ENCODE measurements at regions not wholly inside any gene's neighbourhood (a gene's known extent, or its start where the extent isn't known, plus 50 kb on each side); places are given as distances from the start of the nearest gene placed in this dataset.
A peak's percentile ranks its signal among the peaks of the same experiment; 100 is the strongest.

DNA sequence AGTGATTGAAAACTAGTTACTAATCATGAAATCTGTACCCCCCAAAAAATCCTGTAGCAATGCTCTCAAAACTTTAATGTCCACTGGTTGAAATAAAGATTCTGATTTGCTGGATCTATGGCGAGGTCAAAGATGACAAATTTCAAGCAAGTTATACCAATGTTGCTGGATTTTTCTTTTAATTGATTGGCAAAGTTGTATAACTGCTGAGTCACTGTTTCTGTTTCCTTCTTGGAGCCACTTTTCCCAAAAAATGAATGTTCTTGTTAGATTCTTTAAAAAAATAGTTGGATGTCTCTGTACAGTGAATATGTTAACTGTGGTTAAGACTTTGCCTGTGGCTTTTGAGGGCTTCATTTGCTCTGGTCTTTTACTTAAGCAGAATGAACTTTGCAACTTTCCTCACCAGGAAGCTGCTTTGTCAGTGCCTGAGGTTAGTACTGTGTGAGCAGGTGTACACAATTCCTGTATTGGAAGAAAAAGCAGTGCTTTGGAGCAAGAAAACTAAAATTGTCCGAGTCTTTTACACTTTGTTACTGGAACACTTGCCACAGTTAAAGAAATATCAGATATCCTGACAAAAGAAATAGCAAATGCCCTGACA lies 1211.9 kb downstream of the MRPL39 start:
- Histone ChIP-seq H2AFZ (replicated peaks; ENCODE audit: low read length, poor library complexity) (no peak overlapping the region), H3K36me3 (ENCODE audit: control insufficient read depth, insufficient read depth, low read length) (no peaks in the 10 kb centered on the region), H2AK9ac (replicated peaks; ENCODE audit: low read depth, low read length, poor library complexity) (no peak overlapping the region), H3K9me1 (ENCODE audit: insufficient read depth, low read length) (no peaks in the 10 kb centered on the region), H2BK15ac (ENCODE audit: low read depth, low read length) (no peak overlapping the region), H3K27me3 (ENCODE audit: control insufficient read depth, insufficient read depth, low read length) (no peaks in the 10 kb centered on the region), H3K18ac (ENCODE audit: low read depth, low read length) (no peak overlapping the region), H3K9me3 (ENCODE audit: control insufficient read depth, insufficient read depth, low read length) (no peaks in the 10 kb centered on the region), H4K91ac (ENCODE audit: insufficient read depth, low read depth, low read length) (no peak overlapping the region), H3K4me2 (ENCODE audit: low read depth, low read length) (no peak overlapping the region), H3K23ac (ENCODE audit: low read depth, low read length) (no peak overlapping the region), H4K5ac (ENCODE audit: low read depth, low read length) (no peak overlapping the region), H4K8ac (ENCODE audit: low read depth in 2 of 2, low read length in 2 of 2) (no peak overlapping the region), H2BK5ac (ENCODE audit: low read depth, low read length, poor library complexity, severe bottlenecking) (no peak overlapping the region), H3K4me1 (ENCODE audit: control insufficient read depth, insufficient read depth, low read length) (no peaks in the 10 kb centered on the region), H3K79me1 (ENCODE audit: low read depth in 1 of 2, low read length in 2 of 2) (no peaks in the 10 kb centered on the region), H3K9ac (ENCODE audit: low read depth, low read length) (no peak overlapping the region), H3K4me3 (ENCODE audit: insufficient read depth, low read depth, low read length) (no peak overlapping the region), H3K27ac (ENCODE audit: insufficient read depth, low read length) (no peak overlapping the region), H4K20me1 (ENCODE audit: insufficient read depth, low read length) (no peaks in the 10 kb centered on the region), H3K4ac (ENCODE audit: low read depth, low read length) (no peak overlapping the region), H2BK20ac (ENCODE audit: low read depth, low read length) (no peak overlapping the region), H2BK120ac (ENCODE audit: low read depth, low read length) (no peak overlapping the region), H2AK5ac (ENCODE audit: low read depth, low read length) (no peak overlapping the region), H3K56ac (ENCODE audit: extremely low read depth, insufficient read depth, low read length) (no peak overlapping the region), H3K14ac (replicated peaks; ENCODE audit: low read depth, low read length) (no peak overlapping the region)
- ATAC-seq (ENCODE audit: low read depth): no peak
- DNase-seq: peak; percentile 1
- no CpG with 5 or more reads among the region's 2 CpGs for WGBS, 2 experiments (ENCODE audit: extremely low coverage in 2 of 2, insufficient read length in 1 of 2)
- CTCF ChIA-PET: interaction anchor here (0.7 kb wide), 1 partner anchor 39 kb away, joined by 3 read pairs; no protein-coding TSS in a partner anchor
- intact Hi-C loops (cut with micrococcal nuclease) (no loop called here), in situ Hi-C loops (cut with MboI; ENCODE audit: low sequenced_read_pairs) (no loop called here), dilution Hi-C loops (cut with HindIII; ENCODE audit: low sequenced_read_pairs, unreplicated experiment) (no loop called here)
- TF ChIP-seq MXI1 (IDR thresholded peaks at IDR 0.05; ENCODE audit: borderline replicate concordance, low read depth, low read length): no peak
- TF ChIP-seq SMC3 (IDR thresholded peaks at IDR 0.05; ENCODE audit: low read depth, low read length): no peak
- TF ChIP-seq RCOR1 (IDR thresholded peaks at IDR 0.05; ENCODE audit: insufficient replicate concordance, low read length): no peak
- no peak for TF ChIP-seq BHLHE40 (IDR thresholded peaks at IDR 0.05; ENCODE audit: low read depth, low read length)
- TF ChIP-seq POLR2A (IDR thresholded peaks at IDR 0.05; ENCODE audit: low read depth, low read length): no peak
- TF ChIP-seq, protein P1, sequence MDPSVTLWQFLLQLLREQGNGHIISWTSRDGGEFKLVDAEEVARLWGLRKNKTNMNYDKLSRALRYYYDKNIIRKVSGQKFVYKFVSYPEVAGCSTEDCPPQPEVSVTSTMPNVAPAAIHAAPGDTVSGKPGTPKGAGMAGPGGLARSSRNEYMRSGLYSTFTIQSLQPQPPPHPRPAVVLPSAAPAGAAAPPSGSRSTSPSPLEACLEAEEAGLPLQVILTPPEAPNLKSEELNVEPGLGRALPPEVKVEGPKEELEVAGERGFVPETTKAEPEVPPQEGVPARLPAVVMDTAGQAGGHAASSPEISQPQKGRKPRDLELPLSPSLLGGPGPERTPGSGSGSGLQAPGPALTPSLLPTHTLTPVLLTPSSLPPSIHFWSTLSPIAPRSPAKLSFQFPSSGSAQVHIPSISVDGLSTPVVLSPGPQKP (IDR thresholded peaks at IDR 0.05; ENCODE audit: borderline replicate concordance, low read depth, low read length): no peak
- TF ChIP-seq RAD21 (IDR thresholded peaks at IDR 0.05; ENCODE audit: low read length): no peak
- TF ChIP-seq NFE2L2 (IDR thresholded peaks at IDR 0.05; ENCODE audit: low read depth, low read length): peak; percentile 96
- no peak for TF ChIP-seq CHD1 (IDR thresholded peaks at IDR 0.05; ENCODE audit: low read depth, low read length)
- TF ChIP-seq FOS (IDR thresholded peaks at IDR 0.05; ENCODE audit: low read depth, low read length): no peak
- peak; percentile 78 for TF ChIP-seq MAFK (IDR thresholded peaks at IDR 0.05; ENCODE audit: low read depth, low read length)
- BruUV-seq (replicated peaks): no TSS peak
- POLR2A ChIA-PET (ENCODE audit: unreplicated experiment): no interaction called here

Measured in IMR-90 (cell line).